NCI-H82 treated with DMSO at 0.1 percent for 48 hours (cell line): ENCODE measurements at regions not wholly inside any gene's neighbourhood (a gene's known extent, or its start where the extent isn't known, plus 50 kb on each side); places are given as distances from the start of the nearest gene placed in this dataset.

Experiments
- DNase-seq: peaks from one replicate; lab custom pipeline; 2025; ENCODE audit not compliant: unreplicated experiment; lab: John Stamatoyannopoulos, UW

GRCh38 chr18:78920456-78921138 is 59.0 kb upstream of the SALL3 start:
- DNase-seq: no peak

- DNase-seq: no peak
Measured at GRCh38 chr18:78922856-78923255, 56.8 kb upstream of the SALL3 start.

GRCh38 chr18:78924301-78924700 is 55.3 kb upstream of the SALL3 start:
- no peak for DNase-seq

- no peak for DNase-seq
Measured at GRCh38 chr18:78924786-78925540, 54.7 kb upstream of the SALL3 start.

GRCh38 chr18:78925557-78926242 is 53.9 kb upstream of the SALL3 start:
- no peak for DNase-seq

- no peak for DNase-seq
Measured at GRCh38 chr18:78926243-78926615, 53.4 kb upstream of the SALL3 start.

- DNase-seq: no peak
Measured at GRCh38 chr18:78927156-78927555, 52.5 kb upstream of the SALL3 start.

- no peak for DNase-seq
Measured at GRCh38 chr18:78927616-78928015, 52.0 kb upstream of the SALL3 start.

- no peak for DNase-seq
Measured at GRCh38 chr18:78928076-78928475, 51.5 kb upstream of the SALL3 start.

- no peak for DNase-seq
Measured at GRCh38 chr18:78929516-78929915, 50.1 kb upstream of the SALL3 start.
